Gastrocnemius medialis (tissue), 4 donors: ENCODE measurements at regions not wholly inside any gene's neighbourhood (a gene's known extent, or its start where the extent isn't known, plus 50 kb on each side); places are given as distances from the start of the nearest gene placed in this dataset.
A peak's percentile ranks its signal among the peaks of the same experiment; 100 is the strongest.

ENCODE experiments used
- CTCF ChIP-seq, 5 experiments: fragments of 450-650 bp in 3 of 5; fragments of 200-600 bp in 2 of 5; sonication (generic) in 2 of 5; IDR thresholded peaks in 4 of 5; conservative IDR thresholded peaks in 1 of 5; 1 replicate in 4 of 5; 2 replicates in 1 of 5; pipeline ENCODE4 v1.5.1; 2016 to 2019; ENCODE audit warnings: antibody characterized with exemption in 5 of 5, mild to moderate bottlenecking in 3 of 5, moderate library complexity in 3 of 5
- POLR2A ChIP-seq, 2 donors: fragments of 450-650 bp; IDR thresholded peaks; one replicate each; pipeline ENCODE4 v1.6.1; 2017; ENCODE audit warnings: antibody characterized with exemption in 2 of 2, mild to moderate bottlenecking in 2 of 2, moderate library complexity in 2 of 2

- peak in 4 of 5 experiments; percentile 30 to 63 (median 38) for TF ChIP-seq CTCF (IDR thresholded peaks at IDR 0.05 in 4 of 5, conservative IDR thresholded peaks at IDR 0.05 in 1 of 5)
- TF ChIP-seq POLR2A (IDR thresholded peaks at IDR 0.05), result no peak
These were observed 833.9 kb upstream of the PRKX start for GRCh38 chrX:4547213-4547836.
